ENCODE measurements at regions not wholly inside any gene's neighbourhood (a gene's known extent, or its start where the extent isn't known, plus 50 kb on each side); places are given as distances from the start of the nearest gene placed in this dataset.

DNA sequence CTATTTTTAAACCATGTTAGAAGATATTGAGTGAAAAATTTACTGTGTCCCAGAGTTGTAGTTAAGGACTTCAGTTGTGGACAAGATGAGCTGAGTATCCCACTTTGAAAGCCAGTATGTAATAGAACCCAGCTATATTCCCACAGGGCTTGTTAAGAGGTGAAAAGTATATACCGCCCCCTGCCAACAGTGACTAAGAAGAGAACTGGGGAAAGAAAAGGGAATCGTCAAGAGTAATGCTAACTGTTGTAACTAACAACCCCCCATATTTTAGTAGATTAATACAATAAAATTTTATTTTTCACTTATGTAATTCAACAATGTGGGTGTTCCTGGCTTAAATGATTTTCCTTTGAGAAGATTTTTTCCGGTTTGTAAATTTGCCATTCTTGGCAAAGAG lies 250.4 kb upstream of the GIMD1 start:
- no peak for DNase-seq (ENCODE audit: low spot score in 2 of 2, unreplicated experiment in 2 of 2)
- Mint-ChIP-seq H3K27ac (no peak overlapping the region), H3K27me3 (ENCODE audit: low read depth) (no peaks in the 10 kb centered on the region), H3K9me3 (no peaks in the 10 kb centered on the region), H3K4me3 (no peak overlapping the region), H3K36me3 (no peaks in the 10 kb centered on the region), H3K4me1 (peaks cover 19% of the 10 kb centered on the region)
- TF ChIP-seq, protein P1, sequence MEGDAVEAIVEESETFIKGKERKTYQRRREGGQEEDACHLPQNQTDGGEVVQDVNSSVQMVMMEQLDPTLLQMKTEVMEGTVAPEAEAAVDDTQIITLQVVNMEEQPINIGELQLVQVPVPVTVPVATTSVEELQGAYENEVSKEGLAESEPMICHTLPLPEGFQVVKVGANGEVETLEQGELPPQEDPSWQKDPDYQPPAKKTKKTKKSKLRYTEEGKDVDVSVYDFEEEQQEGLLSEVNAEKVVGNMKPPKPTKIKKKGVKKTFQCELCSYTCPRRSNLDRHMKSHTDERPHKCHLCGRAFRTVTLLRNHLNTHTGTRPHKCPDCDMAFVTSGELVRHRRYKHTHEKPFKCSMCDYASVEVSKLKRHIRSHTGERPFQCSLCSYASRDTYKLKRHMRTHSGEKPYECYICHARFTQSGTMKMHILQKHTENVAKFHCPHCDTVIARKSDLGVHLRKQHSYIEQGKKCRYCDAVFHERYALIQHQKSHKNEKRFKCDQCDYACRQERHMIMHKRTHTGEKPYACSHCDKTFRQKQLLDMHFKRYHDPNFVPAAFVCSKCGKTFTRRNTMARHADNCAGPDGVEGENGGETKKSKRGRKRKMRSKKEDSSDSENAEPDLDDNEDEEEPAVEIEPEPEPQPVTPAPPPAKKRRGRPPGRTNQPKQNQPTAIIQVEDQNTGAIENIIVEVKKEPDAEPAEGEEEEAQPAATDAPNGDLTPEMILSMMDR (IDR thresholded peaks at IDR 0.05; ENCODE audit: unreplicated experiment): no peak

DNA sequence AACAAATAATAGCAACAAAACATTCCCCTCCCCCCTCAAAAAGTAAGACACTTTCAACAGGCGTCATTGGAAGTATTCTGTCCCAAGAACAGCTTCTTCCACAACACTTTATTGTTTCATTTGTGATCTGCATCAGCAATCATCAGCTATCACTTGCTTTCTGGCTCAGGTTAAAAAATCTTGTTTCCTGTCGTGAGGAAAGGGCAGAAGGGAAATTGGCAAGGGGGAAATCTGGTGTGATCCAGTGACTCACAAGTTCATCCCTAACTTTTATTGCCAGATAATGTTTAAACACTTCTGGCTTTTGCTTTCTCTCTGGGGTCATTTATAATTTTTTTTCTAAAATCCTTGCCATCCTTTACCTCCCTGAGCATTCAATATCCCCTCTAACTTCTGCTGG lies 247.4 kb upstream of the GIMD1 start:
- peaks cover 27% of the 10 kb centered on the region for H3K4me1 Mint-ChIP-seq
- H3K27me3 Mint-ChIP-seq (ENCODE audit: low read depth): no peaks in the 10 kb centered on the region
- H3K4me3 Mint-ChIP-seq: no peak overlapping the region
- TF ChIP-seq, protein P1 (IDR thresholded peaks at IDR 0.05; ENCODE audit: unreplicated experiment): no peak
- no peak overlapping the region for H3K27ac Mint-ChIP-seq
- no peak for DNase-seq (ENCODE audit: low spot score in 2 of 2, unreplicated experiment in 2 of 2)
- H3K9me3 Mint-ChIP-seq: peaks cover 2% of the 10 kb centered on the region
- H3K36me3 Mint-ChIP-seq: no peaks in the 10 kb centered on the region

DNA sequence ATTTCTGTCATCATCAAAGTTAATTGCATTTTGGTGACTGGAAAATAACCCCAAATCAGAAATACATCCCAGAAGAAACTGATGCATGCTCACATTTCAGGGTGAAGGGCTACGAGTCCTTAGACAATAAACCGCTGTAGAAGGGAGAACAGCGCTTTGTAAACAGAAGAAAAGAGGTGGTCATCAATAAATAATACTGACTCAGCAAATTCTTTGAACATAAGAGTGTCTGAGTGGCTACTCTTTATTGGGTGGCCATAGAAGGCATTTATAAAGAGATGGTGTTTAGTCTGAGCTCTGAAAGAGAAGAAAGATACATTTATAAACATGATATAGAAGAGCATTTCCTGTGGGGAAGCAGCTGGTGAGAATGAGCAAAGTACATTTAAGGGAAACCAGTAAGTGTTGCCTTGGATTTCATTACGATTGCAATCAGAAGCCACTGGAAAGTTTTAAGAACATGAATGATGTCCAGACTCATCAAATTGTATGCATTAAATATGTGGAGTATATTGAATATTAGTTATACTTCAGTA lies 246.9 kb upstream of the GIMD1 start:
- no peaks in the 10 kb centered on the region for H3K27me3 Mint-ChIP-seq (ENCODE audit: low read depth)
- no peaks in the 10 kb centered on the region for H3K36me3 Mint-ChIP-seq
- H3K4me3 Mint-ChIP-seq: no peak overlapping the region
- H3K27ac Mint-ChIP-seq: no peak overlapping the region
- no peak for DNase-seq (ENCODE audit: low spot score in 2 of 2, unreplicated experiment in 2 of 2)
- H3K9me3 Mint-ChIP-seq: peaks cover 4% of the 10 kb centered on the region
- TF ChIP-seq, protein P1 (IDR thresholded peaks at IDR 0.05; ENCODE audit: unreplicated experiment): no peak
- H3K4me1 Mint-ChIP-seq: peaks cover 27% of the 10 kb centered on the region

DNA sequence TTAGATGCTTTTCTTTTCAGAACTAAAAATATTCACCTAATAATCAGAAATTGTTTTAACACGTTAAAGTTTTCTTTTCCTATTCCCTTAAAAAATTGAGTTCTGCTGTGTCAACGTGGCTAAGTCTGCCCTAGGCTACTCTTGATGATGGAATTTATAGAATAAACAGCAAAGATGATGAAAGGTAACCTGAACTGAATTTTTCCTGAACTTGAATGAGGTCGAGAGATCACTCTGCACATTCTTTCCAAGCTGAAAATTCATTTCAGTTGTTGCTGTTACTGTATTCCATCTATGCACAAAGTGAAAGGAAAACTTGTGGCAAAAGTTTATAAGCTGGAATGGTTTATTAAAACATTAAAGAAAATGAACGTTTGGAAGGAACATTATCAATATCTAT lies 245.9 kb upstream of the GIMD1 start:
- no peak overlapping the region for H3K4me3 Mint-ChIP-seq
- H3K9me3 Mint-ChIP-seq: peaks cover 6% of the 10 kb centered on the region
- TF ChIP-seq, protein P1 (IDR thresholded peaks at IDR 0.05; ENCODE audit: unreplicated experiment): no peak
- H3K4me1 Mint-ChIP-seq: peaks cover 27% of the 10 kb centered on the region
- DNase-seq (ENCODE audit: low spot score in 2 of 2, unreplicated experiment in 2 of 2): no peak
- no peaks in the 10 kb centered on the region for H3K27me3 Mint-ChIP-seq (ENCODE audit: low read depth)
- peak overlapping the region; percentile 54 for H3K27ac Mint-ChIP-seq
- no peaks in the 10 kb centered on the region for H3K36me3 Mint-ChIP-seq

DNA sequence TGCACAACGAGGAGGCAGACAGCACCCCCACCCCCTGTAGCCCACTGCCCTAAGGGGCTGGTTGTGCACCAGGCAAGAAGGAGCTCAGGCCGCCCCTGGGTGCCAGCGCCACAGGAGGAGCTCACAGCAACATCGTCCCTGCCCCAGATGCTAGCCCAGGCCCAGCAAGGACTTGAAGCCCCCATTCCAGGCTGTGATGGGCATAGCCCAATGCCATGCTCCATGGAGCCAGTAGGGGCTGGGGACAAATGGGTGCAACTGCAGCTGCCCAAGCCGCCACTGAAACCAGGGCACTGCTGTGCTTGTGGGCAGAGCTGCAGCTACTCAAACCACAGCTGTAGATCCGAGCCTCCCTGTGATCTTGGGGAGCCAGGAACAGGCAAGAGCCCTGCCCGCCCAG lies 241.3 kb upstream of the GIMD1 start:
- Mint-ChIP-seq H3K4me3 (no peak overlapping the region), H3K4me1 (peaks cover 25% of the 10 kb centered on the region), H3K36me3 (no peaks in the 10 kb centered on the region), H3K27ac (no peak overlapping the region), H3K27me3 (ENCODE audit: low read depth) (no peaks in the 10 kb centered on the region), H3K9me3 (peaks cover 10% of the 10 kb centered on the region)
- DNase-seq (ENCODE audit: low spot score in 2 of 2, unreplicated experiment in 2 of 2): no peak
- TF ChIP-seq, protein P1 (IDR thresholded peaks at IDR 0.05; ENCODE audit: unreplicated experiment): no peak

DNA sequence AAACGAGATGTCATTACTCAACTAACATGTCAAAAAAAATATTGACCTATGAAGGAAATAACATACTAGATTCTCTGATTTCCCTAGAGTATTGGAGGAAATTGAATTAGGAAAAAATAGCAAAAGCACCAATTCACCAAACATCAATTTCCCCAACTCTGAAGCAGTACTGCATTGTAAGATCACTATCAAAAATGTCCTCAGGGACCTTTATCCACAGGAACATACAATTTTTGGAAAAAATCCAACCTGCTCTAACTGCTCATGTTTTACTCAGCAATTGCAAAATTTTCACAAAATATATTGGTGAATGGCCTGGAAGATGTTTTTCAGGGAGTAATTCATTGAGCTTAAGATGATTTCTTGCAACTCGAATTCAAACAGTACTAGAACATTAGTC lies 239.0 kb upstream of the GIMD1 start:
- TF ChIP-seq, protein P1 (IDR thresholded peaks at IDR 0.05; ENCODE audit: unreplicated experiment): no peak
- peaks cover 9% of the 10 kb centered on the region for H3K4me1 Mint-ChIP-seq
- DNase-seq (ENCODE audit: low spot score in 2 of 2, unreplicated experiment in 2 of 2): no peak
- H3K4me3 Mint-ChIP-seq: no peak overlapping the region
- H3K9me3 Mint-ChIP-seq: peaks cover 10% of the 10 kb centered on the region
- no peaks in the 10 kb centered on the region for H3K36me3 Mint-ChIP-seq
- no peaks in the 10 kb centered on the region for H3K27me3 Mint-ChIP-seq (ENCODE audit: low read depth)
- no peak overlapping the region for H3K27ac Mint-ChIP-seq
